ENCODE measurements at regions not wholly inside any gene's neighbourhood (a gene's known extent, or its start where the extent isn't known, plus 50 kb on each side); places are given as distances from the start of the nearest gene placed in this dataset.

- DNase-seq (ENCODE audit: low spot score), result no peak
Observed at GRCh38 chr10:113326160-113327111, 226.4 kb upstream of the HABP2 start.

DNA sequence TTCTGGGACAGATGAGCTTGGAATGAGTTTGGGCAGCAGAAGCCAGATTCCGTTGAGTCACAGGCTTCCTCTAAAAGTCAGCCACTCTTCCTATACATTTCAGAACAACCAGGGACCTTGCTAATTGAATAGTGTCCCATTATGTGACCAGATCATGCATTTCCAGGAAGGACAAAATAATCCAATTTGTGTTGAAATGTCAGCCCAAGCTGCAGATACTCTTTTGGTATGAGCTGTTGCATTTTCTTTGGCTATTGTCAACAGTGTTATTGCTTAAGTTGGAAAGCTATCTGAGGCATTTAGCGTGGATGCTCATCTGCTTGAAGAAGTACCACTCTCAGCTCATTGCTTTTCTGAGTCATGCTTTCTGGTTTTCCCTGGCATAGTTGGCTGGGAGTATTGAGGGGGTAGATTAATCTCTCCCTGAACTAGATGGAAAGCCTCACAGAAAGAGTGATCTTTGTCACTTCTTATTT lies 223.7 kb upstream of the HABP2 start:
- DNase-seq (ENCODE audit: low spot score), result no peak

- no peak for DNase-seq (ENCODE audit: low spot score)
Observed at GRCh38 chr10:113331961-113332360, 220.9 kb upstream of the HABP2 start.

DNA sequence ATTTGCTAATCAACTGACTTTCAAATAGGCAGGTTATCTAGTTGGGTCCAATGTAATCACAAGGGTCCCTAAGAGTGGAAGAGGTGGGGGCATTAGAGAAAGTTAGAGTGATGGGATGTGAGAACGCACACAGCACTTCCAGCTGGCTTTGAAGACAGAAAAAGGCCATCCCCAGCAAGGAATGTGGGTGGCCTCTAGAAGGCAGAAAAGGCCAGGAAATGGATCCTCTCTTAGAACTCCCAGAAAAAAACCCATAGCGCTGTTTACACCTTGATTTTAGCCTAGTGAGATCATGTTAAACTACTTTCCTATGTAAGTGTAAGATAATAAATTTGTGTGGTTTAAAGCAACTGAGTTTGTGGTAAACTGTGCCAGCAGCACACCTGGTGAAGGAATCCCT lies 219.5 kb upstream of the HABP2 start:
- no peak for DNase-seq (ENCODE audit: low spot score)

- DNase-seq (ENCODE audit: low spot score), result no peak
Observed at GRCh38 chr10:113335592-113335991, 217.3 kb upstream of the HABP2 start.

- no peak for DNase-seq (ENCODE audit: low spot score)
Observed at GRCh38 chr10:113336549-113337130, 216.2 kb upstream of the HABP2 start.

DNA sequence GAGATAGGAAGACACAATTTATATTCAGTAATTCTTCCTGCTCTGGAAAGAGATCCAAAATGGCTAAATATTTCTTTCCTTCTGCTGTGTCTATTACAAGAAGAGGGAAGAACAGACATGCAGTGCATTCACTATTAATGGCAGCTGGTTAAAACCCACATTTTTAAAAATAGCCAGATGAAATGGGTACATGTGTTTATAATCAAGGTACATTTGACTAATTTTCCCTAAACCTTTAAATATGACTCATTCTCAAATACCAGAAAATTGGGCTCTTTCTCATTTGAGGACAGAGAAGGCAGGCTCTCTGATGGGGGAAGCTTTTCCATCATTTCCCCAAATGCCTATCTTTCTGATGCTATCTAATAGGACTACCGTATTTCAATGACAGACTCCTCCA lies 215.7 kb upstream of the HABP2 start:
- no peak for DNase-seq (ENCODE audit: low spot score)

GRCh38 chr10:113339121-113339520 lies 213.7 kb upstream of the HABP2 start:
- no peak for DNase-seq (ENCODE audit: low spot score)

- DNase-seq (ENCODE audit: low spot score), result no peak
Observed at GRCh38 chr10:113340282-113340681, 212.6 kb upstream of the HABP2 start.

- no peak for DNase-seq (ENCODE audit: low spot score)
Observed at GRCh38 chr10:113341138-113341537, 211.7 kb upstream of the HABP2 start.

- DNase-seq (ENCODE audit: low spot score), result no peak
Observed at GRCh38 chr10:113345826-113346624, 206.8 kb upstream of the HABP2 start.

- DNase-seq (ENCODE audit: low spot score), result peak; percentile 12
Observed at GRCh38 chr10:113347508-113347907, 205.3 kb upstream of the HABP2 start.

GRCh38 chr10:113348694-113349093 lies 204.2 kb upstream of the HABP2 start:
- no peak for DNase-seq (ENCODE audit: low spot score)

GRCh38 chr10:113350311-113351040 lies 202.4 kb upstream of the HABP2 start:
- DNase-seq (ENCODE audit: low spot score), result no peak

- DNase-seq (ENCODE audit: low spot score), result no peak
Observed at GRCh38 chr10:113354711-113355110, 198.1 kb upstream of the HABP2 start.

DNA sequence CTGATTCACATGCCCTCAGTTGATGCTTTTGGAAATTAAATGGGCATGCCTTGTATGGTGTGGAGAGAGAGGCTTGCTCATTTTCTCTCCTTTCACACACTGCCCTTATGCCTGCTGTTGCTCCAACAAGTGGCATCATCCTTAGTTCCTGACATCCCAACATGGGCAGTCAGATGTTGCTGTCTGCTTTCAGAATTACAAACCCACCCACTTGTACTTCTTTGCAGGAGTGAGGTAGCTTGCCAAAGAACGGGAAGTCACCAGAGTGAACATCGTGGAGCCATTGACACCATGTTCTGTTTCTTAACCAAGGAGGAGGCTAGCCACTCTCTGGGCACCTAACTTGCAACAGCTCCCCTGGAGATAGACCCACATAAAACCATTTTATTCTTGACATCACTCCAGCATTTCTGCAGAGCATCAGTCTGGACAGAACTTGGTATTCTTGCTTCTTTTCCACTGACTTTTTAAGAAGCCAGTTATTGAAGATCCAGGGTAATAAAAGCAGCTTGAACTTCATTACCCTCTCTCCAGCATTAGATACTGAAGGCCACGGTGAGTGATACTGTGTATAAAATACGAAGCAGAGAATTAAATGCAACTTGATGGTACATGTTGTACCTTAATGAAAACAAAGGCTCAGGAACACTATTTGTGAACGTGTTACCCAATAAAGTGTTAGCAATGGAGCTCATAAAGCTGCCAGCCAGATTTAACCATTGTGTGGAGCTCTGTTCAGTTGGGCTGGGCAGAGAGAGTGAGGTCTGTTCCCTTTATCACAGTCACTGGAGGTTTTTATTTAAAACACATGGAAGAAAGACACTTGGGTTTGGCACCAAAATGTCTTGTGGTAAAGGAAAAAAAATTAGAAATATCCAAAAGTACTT lies 195.8 kb upstream of the HABP2 start:
- DNase-seq (ENCODE audit: low spot score), result no peak

- DNase-seq (ENCODE audit: low spot score), result no peak
Observed at GRCh38 chr10:113357681-113358300, 195.1 kb upstream of the HABP2 start.

DNA sequence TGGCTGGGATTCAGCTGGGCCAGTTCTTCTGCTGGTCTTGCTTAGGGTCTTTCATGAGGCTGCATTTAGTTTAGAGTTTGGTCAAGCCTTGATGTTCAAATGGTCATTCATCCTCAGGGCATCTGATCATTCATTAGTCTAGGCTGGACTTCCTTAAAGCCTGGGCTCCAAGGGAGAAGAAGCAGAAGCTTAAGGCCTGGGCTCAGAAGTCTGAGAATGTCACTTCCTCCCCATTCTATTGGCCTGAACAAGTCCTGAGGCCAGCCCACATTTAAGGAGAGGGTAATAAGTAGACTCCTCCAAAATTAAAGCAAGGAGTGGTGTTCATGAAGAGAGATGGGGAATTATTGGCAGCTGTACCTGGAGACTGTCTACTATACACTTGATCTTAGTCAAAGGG lies 193.2 kb upstream of the HABP2 start:
- DNase-seq (ENCODE audit: low spot score), result no peak

GRCh38 chr10:113360870-113361269 lies 192.0 kb upstream of the HABP2 start:
- no peak for DNase-seq (ENCODE audit: low spot score)

DNA sequence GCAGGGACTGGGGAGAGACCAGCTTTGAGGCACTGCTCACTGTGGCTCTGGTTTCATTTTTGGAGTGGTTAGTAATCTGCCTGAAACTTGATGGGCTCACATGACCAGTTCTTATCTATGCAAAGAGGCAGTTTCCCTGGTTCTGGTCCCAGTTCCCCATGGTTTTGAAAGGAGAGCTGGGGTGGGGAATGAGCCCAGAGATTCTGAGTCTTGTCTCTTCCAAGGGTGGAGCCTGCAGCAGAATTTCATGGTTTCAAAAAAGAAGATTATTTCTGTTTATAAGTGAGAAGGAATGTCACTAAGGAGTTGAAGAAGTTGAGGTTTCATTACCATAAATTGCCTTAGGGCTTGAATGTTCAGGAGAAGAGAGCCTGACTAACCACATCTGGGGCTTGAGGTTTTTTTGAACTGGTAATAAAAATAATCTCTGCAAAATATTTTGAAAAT lies 190.2 kb upstream of the HABP2 start:
- peak; percentile 14 for DNase-seq (ENCODE audit: low spot score)

All from mucosa of gallbladder (tissue), 1 donor.